SK-N-SH (cell line): ENCODE measurements at regions not wholly inside any gene's neighbourhood (a gene's known extent, or its start where the extent isn't known, plus 50 kb on each side); places are given as distances from the start of the nearest gene placed in this dataset.

Experiments
- CTCF ChIA-PET: fragments of 300-600, 350-600 bp; formaldehyde crosslinking; extraction: SDS; loops from one replicate; lab custom pipeline; 2021; lab: Yijun Ruan, JAX
- POLR2A ChIA-PET: fragments of 350-600 bp; sonication (Branson Sonifier 250); formaldehyde crosslinking; extraction: SDS; loops from one replicate; lab custom pipeline; 2020; ENCODE audit warnings: antibody characterized with exemption, inconsistent platforms; lab: Yijun Ruan, JAX
- DNase-seq: peaks from one replicate; pipeline ENCODE4 v3.0.0; 2012
- H2AFZ ChIP-seq: fragments of 200-600 bp; sonication (generic); 2 replicates; pipeline ENCODE4 v1.8.1; 2016; ENCODE audit warnings: antibody characterized with exemption, mild to moderate bottlenecking, low read depth
- H3F3A ChIP-seq: fragments of 200-600 bp; sonication (generic); replicated peaks from 2 replicates; pipeline ENCODE3; 2016; ENCODE audit warnings: antibody characterized with exemption, mild to moderate bottlenecking; ENCODE audit not compliant: insufficient read depth
- H3K27ac ChIP-seq, 2 experiments: fragments of 200-500 bp in 1 of 2; fragments of 200-600 bp in 1 of 2; sonication (Bioruptor generic) in 1 of 2; sonication (generic), shearing (Covaris generic) in 1 of 2; 2 replicates each; pipeline versions ENCODE4 v1.5.1 to v1.6.1; 2014 to 2016; ENCODE audit warnings: low read depth in 2 of 2, inconsistent platforms in 1 of 2, low read length in 1 of 2, mild to moderate bottlenecking in 1 of 2, mixed read lengths in 1 of 2
- H3K27me3 ChIP-seq: fragments of 200-600 bp; sonication (generic), shearing (Covaris generic); 2 replicates; pipeline ENCODE4 v1.6.1; 2016; ENCODE audit warnings: mixed run types; ENCODE audit not compliant: insufficient read depth
- H3K36me3 ChIP-seq, 2 experiments: fragments of 200-500 bp in 1 of 2; fragments of 200-600 bp in 1 of 2; sonication (Bioruptor generic) in 1 of 2; sonication (generic) in 1 of 2; replicated peaks in 1 of 2; 2 replicates each; pipeline versions ENCODE3 to v1.5.1; 2014 to 2016; ENCODE audit warnings: low read length in 1 of 2, mild to moderate bottlenecking in 1 of 2; ENCODE audit not compliant: insufficient read depth in 2 of 2, control insufficient read depth in 1 of 2
- H3K4me1 ChIP-seq, 2 experiments: fragments of 200-500 bp in 1 of 2; fragments of 200-600 bp in 1 of 2; sonication (Bioruptor generic) in 1 of 2; sonication (generic), shearing (Covaris generic) in 1 of 2; 2 replicates each; pipeline versions ENCODE4 v1.5.1 to v1.6.1; 2014 to 2016; ENCODE audit warnings: low read depth in 1 of 2, low read length in 1 of 2, mixed run types in 1 of 2; ENCODE audit not compliant: insufficient read depth in 2 of 2, control insufficient read depth in 1 of 2
- H3K4me2 ChIP-seq: fragments of 200-600 bp; sonication (generic), shearing (Covaris generic); 2 replicates; pipeline ENCODE4 v1.6.1; 2017; ENCODE audit warnings: mixed run types
- H3K4me3 ChIP-seq, 2 experiments: fragments of 200-500 bp in 1 of 2; fragments of 200-600 bp in 1 of 2; sonication (Bioruptor generic) in 1 of 2; sonication (generic), shearing (Covaris generic) in 1 of 2; 2 replicates each; pipeline versions ENCODE4 v1.5.1 to v1.8.1; 2014 to 2016; ENCODE audit warnings: low read depth in 2 of 2, inconsistent platforms in 1 of 2, low read length in 1 of 2, mild to moderate bottlenecking in 1 of 2, mixed read lengths in 1 of 2, moderate library complexity in 1 of 2
- H3K79me2 ChIP-seq: fragments of 200-600 bp; sonication (generic); 2 replicates; pipeline ENCODE4 v1.8.1; 2017; ENCODE audit warnings: mild to moderate bottlenecking; ENCODE audit not compliant: insufficient read depth
- H3K9ac ChIP-seq: fragments of 200-600 bp; sonication (generic); 2 replicates; pipeline ENCODE4 v1.6.1; 2017; ENCODE audit warnings: mixed run types
- H3K9me2 ChIP-seq: fragments of 200-600 bp; sonication (generic); 2 replicates; pipeline ENCODE4 v1.6.1; 2017; ENCODE audit warnings: mixed run types
- H3K9me3 ChIP-seq: fragments of 200-600 bp; sonication (generic); 2 replicates; pipeline ENCODE4 v1.6.1; 2017; ENCODE audit warnings: mixed run types, mild to moderate bottlenecking, moderate library complexity
- H4K20me1 ChIP-seq: fragments of 200-600 bp; sonication (generic); 2 replicates; pipeline ENCODE4 v1.6.1; 2017; ENCODE audit warnings: mild to moderate bottlenecking, mixed run types; ENCODE audit not compliant: insufficient read depth
- ELF1 ChIP-seq: IDR thresholded peaks from 2 replicates; pipeline ENCODE4 v1.4.0; 2012
- EP300 ChIP-seq, 2 experiments: IDR thresholded peaks; 2 replicates each; pipeline versions ENCODE4 v1.4.0 to v1.6.1; 2012; ENCODE audit warnings: borderline replicate concordance in 1 of 2, low read depth in 1 of 2, low read length in 1 of 2
- FOSL2 ChIP-seq: IDR thresholded peaks from 2 replicates; pipeline ENCODE4 v1.4.0; 2012; ENCODE audit warnings: low read depth, mild to moderate bottlenecking, moderate library complexity, borderline replicate concordance
- FOXM1 ChIP-seq: IDR thresholded peaks from 2 replicates; pipeline ENCODE4 v1.4.0; 2012; ENCODE audit warnings: low read depth, mild to moderate bottlenecking
- GABPA ChIP-seq: IDR thresholded peaks from 2 replicates; pipeline ENCODE4 v1.4.0; 2012; ENCODE audit warnings: low read depth, mild to moderate bottlenecking
- GATA2 ChIP-seq: sonication (generic); formaldehyde crosslinking; IDR thresholded peaks from 2 replicates; pipeline ENCODE4 v1.5.0; 2020; ENCODE audit warnings: mild to moderate bottlenecking, missing genetic modification reagents
- JUND ChIP-seq: IDR thresholded peaks from 2 replicates; pipeline ENCODE4 v1.4.0; 2012
- NFIC ChIP-seq: IDR thresholded peaks from 2 replicates; pipeline ENCODE4 v1.4.0; 2012; ENCODE audit warnings: borderline replicate concordance
- NRF1 ChIP-seq: IDR thresholded peaks from 2 replicates; pipeline ENCODE4 v1.6.1; 2012; ENCODE audit warnings: low read depth, mild to moderate bottlenecking, low read length
- PBX3 ChIP-seq: IDR thresholded peaks from 2 replicates; pipeline ENCODE4; 2012
- RCOR1 ChIP-seq: fragments of 150-350 bp; IDR thresholded peaks from 2 replicates; pipeline ENCODE4 v1.6.1; 2017; ENCODE audit warnings: antibody characterized with exemption, low read length
- TEAD4 ChIP-seq: IDR thresholded peaks from 2 replicates; pipeline ENCODE4 v1.4.0; 2012; ENCODE audit warnings: mild to moderate bottlenecking, borderline replicate concordance; ENCODE audit not compliant: insufficient read depth
- WGBS: methylation state at CpG from one replicate; pipeline ENCODE4 v1.1.6; 2017; ENCODE audit warnings: low lambda C conversion rate; 5-methylcytosine and 5-hydroxymethylcytosine counted together
- TF ChIP-seq, protein P1 (sequence below): fragments of 150-350 bp; IDR thresholded peaks from 2 replicates; pipeline ENCODE4 v1.6.1; 2017; ENCODE audit warnings: antibody characterized with exemption, low read length, low read depth, borderline replicate concordance
- TF ChIP-seq, protein P2 (sequence below): fragments of 150-350 bp; IDR thresholded peaks from 2 replicates; pipeline ENCODE4 v1.6.1; 2016; ENCODE audit warnings: mild to moderate bottlenecking, low read depth, low read length
- TF ChIP-seq, protein P3 (sequence below): IDR thresholded peaks from 2 replicates; pipeline ENCODE4 v1.4.0; 2012; ENCODE audit warnings: low read depth

GRCh38 chr1:22246755-22247480 lies 104.0 kb upstream of the WNT4 start:
- H4K20me1 ChIP-seq: no peaks in the 10 kb centered on the region
- no peaks in the 10 kb centered on the region for H3K36me3 ChIP-seq
- H3K9me3 ChIP-seq: no peaks in the 10 kb centered on the region
- H3K4me1 ChIP-seq: peaks cover 0 to 21% of the 10 kb centered on the region in 2 experiments; a peak in 1 of 4 replicates
- WGBS: no CpG with 5 or more reads among the region's 3 CpGs
- no peaks in the 10 kb centered on the region for H3K79me2 ChIP-seq
- TF ChIP-seq, protein P1, sequence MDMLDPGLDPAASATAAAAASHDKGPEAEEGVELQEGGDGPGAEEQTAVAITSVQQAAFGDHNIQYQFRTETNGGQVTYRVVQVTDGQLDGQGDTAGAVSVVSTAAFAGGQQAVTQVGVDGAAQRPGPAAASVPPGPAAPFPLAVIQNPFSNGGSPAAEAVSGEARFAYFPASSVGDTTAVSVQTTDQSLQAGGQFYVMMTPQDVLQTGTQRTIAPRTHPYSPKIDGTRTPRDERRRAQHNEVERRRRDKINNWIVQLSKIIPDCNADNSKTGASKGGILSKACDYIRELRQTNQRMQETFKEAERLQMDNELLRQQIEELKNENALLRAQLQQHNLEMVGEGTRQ: no peak
- TF ChIP-seq RCOR1 (no peak), ELF1 (no peak), GATA2 (no peak), EP300 (IDR thresholded peaks at IDR 0.05; ENCODE audit: borderline replicate concordance in 1 of 2, low read depth in 1 of 2, low read length in 1 of 2) (no peak), FOXM1 (no peak), NRF1 (no peak), FOSL2 (no peak), TEAD4 (no peak)
- TF ChIP-seq, protein P2, sequence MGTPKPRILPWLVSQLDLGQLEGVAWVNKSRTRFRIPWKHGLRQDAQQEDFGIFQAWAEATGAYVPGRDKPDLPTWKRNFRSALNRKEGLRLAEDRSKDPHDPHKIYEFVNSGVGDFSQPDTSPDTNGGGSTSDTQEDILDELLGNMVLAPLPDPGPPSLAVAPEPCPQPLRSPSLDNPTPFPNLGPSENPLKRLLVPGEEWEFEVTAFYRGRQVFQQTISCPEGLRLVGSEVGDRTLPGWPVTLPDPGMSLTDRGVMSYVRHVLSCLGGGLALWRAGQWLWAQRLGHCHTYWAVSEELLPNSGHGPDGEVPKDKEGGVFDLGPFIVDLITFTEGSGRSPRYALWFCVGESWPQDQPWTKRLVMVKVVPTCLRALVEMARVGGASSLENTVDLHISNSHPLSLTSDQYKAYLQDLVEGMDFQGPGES: no peak
- TF ChIP-seq, protein P3, sequence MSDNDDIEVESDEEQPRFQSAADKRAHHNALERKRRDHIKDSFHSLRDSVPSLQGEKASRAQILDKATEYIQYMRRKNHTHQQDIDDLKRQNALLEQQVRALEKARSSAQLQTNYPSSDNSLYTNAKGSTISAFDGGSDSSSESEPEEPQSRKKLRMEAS: no peak
- H3K4me2 ChIP-seq: no peak overlapping the region
- H3K9me2 ChIP-seq: no peaks in the 10 kb centered on the region
- no peak overlapping the region for H3K27ac ChIP-seq
- H3F3A ChIP-seq: no peaks in the 10 kb centered on the region
- H3K9ac ChIP-seq: no peak overlapping the region
- H3K4me3 ChIP-seq: no peak overlapping the region
- CTCF ChIA-PET: interaction anchor here (1.0 to 2.0 kb wide), 4 partner anchors 10 to 142 kb away, joined by 3 to 7 read pairs (median 4); no protein-coding TSS in a partner anchor
- H3K27me3 ChIP-seq: no peaks in the 10 kb centered on the region; the same call in 1 of the 2 replicates
- no peak overlapping the region for H2AFZ ChIP-seq
- DNase-seq: peak; percentile 61
- POLR2A ChIA-PET: no interaction called here

DNA sequence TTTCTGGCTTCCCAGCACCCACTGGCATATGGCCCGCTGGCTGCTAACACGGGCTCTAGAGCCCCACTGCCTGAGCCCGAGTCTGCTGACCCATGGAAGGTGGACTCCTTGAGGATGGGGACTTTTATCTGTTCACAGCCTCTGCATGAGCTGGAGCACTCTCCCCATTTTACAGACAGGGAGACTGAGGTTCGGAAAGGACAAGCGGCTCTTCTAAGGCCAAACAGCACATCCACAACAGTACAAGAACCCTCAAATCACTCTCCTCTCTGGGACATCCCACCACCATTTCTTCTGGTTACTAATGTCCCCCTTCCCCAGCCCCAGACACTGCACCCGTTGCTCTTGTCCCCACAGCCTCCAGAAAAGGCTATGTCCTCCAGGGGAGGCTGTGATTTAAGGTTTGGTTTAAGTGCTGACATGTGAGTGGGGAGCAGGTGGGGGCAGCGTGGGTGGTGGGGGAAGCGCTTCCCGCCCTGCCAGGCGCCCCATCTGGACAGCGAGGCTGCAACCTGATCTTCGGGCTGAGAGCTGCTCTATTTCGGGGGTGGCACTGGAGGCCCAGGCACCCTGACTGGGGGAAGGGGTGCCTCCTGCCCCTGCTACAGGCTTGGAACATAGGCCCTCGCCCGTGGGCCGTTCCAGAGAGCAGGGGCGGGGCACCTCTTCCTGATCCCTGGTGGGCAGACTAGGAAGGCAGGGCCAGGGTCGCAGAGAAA lies 104.8 kb upstream of the WNT4 start:
- no peak overlapping the region for H3K4me2 ChIP-seq
- H2AFZ ChIP-seq: no peak overlapping the region
- WGBS: 66% methylated on average over 12 of the region's 18 CpGs
- H3K36me3 ChIP-seq: no peaks in the 10 kb centered on the region
- DNase-seq: no peak
- H3K4me1 ChIP-seq: peaks cover 0 to 21% of the 10 kb centered on the region in 2 experiments; a peak in 1 of 4 replicates
- no peak overlapping the region for H3K27ac ChIP-seq
- H3K79me2 ChIP-seq: no peaks in the 10 kb centered on the region
- H3K9ac ChIP-seq: no peak overlapping the region
- no peaks in the 10 kb centered on the region; the same call in 1 of the 2 replicates for H3K27me3 ChIP-seq
- TF ChIP-seq PBX3: no peak
- no peak for TF ChIP-seq JUND
- no peak for TF ChIP-seq GATA2
- no peak for TF ChIP-seq NFIC
- no peak for TF ChIP-seq FOXM1
- no peak for TF ChIP-seq GABPA
- no peaks in the 10 kb centered on the region for H4K20me1 ChIP-seq
- no peaks in the 10 kb centered on the region for H3K9me2 ChIP-seq
- H3F3A ChIP-seq: no peaks in the 10 kb centered on the region
- CTCF ChIA-PET: interaction anchor here (1.1 to 2.1 kb wide), 3 partner anchors 109 to 169 kb away, joined by 3 to 7 read pairs (median 5); no protein-coding TSS in a partner anchor
- POLR2A ChIA-PET: no interaction called here
- H3K9me3 ChIP-seq: no peaks in the 10 kb centered on the region
- no peak overlapping the region for H3K4me3 ChIP-seq
